Femur (tissue), 1 donor: ENCODE measurements at regions not wholly inside any gene's neighbourhood (a gene's known extent, or its start where the extent isn't known, plus 50 kb on each side); places are given as distances from the start of the nearest gene placed in this dataset.
A peak's percentile ranks its signal among the peaks of the same experiment; 100 is the strongest.
"Not testable (repeated sequence)": the region's sequence is repeated elsewhere in the genome, so short reads cannot be mapped to it uniquely, and the experiment has no call there.

Experiments used
- DNase-seq: peaks from one replicate; pipeline ENCODE4 v3.0.0-alpha.2; 2017

DNA sequence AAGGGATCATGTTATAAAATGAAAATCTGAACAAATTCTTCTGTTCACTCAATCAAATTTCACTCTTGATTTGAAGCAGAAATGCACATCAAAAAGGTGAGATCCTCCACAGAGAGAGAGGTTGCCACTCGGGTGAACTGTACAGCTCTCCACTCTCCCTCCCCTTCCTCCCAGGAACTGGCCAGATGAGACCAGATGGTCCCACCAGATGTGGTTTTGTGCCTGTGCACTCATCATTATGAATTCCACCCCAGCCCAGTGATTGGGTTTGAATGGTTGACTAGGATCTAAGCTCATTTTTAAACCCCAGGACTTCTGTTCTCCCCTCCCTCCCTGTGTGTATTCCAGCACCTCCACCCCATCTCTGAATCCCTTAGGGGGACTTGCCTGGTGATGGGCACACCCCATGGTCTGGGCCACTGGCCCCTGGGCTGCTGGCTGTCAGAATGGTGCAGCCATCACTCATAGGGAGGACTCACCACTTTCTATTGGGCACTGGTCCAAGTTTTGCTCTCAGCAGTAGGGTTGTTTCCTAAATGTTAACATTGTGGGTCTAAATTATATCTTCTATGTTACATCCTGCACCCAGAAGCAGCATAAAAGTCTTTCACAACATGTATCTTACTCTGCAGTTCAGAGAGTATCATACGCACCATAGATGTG lies 393.1 kb downstream of the TNS3 start:
- no peak for DNase-seq

DNA sequence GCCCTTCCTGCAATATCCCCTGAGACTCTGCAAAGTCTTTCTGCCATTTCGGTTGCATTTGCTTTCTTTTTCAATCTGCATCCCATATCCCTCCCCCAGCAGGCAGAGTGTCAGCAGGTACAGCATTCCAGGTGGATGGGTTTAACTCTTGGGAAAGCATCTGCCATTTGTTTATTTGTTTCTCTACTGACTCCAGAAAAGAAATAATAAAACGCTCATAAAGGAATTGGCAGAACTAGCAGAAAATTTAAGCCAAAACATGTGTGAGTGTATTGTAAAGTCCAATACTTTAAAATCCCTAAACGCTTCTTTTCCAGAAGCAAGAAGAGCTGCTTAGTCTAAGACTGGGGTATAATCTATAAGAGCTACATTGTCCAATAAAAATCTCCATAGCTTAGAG lies 393.8 kb downstream of the TNS3 start:
- no peak for DNase-seq

DNA sequence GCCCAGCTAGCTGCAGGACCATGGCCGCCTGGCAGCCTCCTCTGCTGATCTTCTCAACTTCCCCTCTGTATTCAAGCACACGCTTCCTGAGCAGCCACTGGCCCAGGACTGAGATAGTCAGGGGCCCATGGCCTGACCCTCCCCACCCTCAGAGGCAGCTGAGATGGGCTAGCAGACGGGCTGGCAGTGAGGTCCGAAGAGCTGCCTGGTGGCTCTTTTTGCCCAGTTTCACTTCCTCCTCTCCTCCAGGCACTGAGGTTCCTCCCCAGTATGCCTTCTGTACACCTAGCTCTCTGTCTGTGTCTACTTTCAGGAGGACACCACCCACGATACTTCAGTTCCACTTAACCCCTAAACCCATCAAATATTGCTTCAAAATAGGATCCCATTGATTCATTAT lies 395.6 kb downstream of the TNS3 start:
- no peak for DNase-seq

GRCh38 chr7:47185839-47186238 lies 396.1 kb downstream of the TNS3 start:
- no peak for DNase-seq

GRCh38 chr7:47185170-47185569 lies 396.7 kb downstream of the TNS3 start:
- DNase-seq, result no peak

DNA sequence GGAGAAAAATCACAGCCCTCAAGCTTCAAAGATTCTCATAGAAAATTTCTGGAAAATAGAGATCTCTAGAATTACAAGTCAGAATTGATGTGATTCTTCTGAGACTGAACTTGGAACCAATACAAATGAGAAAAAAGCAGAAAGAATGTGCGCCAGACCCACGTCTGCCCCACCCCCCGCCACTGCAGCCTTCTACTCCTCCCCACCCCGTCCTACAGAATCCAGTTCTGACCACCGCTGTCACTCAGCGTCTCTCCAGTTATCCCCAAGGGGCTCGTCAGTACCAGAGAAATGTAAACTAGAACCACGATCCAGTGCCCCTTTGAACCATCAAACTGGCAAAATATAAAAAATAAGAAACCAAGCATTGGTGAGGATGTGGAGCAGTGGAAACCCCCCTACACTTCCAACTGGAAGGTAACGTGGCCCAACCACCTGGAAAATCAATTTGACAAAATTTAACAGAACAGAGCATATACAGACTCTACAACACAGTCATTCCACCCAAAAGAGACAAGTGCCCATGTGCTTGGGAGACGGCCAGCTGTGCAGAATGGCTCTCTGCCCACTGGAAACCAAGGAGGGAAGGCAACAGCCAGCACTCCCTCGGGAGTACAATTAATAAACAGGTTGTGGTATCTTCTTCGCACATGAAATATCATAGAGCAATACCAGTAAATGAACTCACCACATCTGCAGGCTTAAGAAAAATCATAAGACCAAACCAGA lies 397.9 kb downstream of the TNS3 start:
- peak; percentile 64 for DNase-seq

DNA sequence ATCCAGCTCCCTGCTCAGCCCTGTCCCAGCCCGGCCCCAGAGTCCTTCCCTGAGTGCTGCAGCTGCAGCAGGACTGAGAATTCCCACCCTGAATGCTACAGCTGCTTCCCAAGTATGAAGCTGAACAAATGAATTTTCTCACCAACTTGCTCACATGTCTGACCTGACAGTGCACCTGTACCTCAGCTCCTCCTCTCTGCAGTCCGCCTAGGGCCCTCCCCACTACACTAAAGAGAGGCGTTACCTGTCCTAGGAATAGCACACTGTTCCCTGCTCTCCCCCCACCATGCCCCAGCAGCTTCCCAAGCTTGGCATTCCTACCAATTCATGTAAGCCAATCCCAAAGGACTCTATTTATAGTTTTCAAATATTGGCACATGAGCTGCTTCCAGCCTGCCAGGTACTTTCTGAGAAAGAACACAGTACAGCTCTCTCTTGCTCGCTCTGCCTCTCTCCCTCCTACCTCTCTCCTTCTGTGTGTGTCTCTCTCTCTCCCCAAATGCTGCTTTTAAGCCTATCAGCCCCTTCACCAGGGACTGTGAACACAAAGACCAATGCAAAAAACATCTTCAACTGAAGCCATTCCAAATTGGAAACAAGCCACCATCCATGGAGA lies 400.1 kb downstream of the TNS3 start:
- DNase-seq, result peak; percentile 48

DNA sequence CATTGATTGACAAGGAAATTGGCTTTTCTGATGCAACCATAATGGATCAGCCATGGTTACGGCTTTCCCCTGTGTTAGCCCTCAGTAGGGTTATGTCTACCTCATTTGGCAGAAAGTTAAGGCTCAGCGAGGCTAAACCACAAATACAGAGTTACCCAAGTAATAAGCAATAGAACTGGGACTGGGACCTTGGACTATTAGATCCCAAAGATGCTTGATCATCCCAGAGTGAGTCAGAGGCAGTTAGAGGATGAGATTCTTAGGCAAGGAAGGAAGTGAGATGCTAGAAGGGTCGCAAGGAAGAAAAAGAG lies 401.4 kb downstream of the TNS3 start:
- no peak for DNase-seq

- DNase-seq, result peak; percentile 84
These were observed 401.9 kb downstream of the TNS3 start for GRCh38 chr7:47179812-47180515.

DNA sequence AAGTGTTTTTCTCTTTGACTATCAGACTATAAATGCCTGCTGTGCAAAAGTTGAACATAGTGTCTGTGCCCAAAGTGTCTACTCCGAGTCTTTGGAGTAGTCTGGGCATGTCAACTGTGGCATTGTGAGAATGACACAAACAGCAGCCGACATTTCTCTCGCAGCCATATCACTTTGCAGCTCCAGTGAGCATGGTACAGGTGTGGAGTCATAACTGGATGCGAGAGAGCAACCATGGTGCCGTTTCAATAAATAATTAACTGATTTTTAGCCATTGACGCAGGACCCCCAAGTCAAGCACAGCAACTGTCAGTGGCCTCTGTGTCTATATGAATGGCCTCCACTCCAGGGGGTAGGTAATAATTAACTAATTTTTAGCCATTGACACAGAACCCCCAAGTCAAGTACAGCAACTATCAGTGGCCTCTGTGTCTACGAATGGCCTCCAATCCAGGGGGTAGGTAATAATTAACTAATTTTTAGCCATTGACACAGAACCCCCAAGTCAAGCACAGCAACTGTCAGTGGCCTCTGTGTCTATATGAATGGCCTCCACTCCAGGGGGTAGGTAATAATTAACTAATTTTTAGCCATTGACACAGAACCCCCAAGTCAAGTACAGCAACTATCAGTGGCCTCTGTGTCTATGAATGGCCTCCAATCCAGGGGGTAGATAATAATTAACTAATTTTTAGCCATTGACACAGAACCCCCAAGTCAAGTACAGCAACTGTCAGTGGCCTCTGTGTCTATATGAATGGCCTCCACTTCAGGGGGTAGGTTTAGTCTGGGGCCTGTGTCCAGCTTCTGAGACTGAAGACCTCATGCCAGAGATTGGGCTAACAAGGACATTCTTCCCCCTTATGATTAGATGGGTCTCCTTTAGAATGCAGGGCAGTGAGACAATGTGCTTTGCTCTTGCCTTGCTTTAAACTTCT lies 409.0 kb downstream of the TNS3 start:
- DNase-seq, result not testable (repeated sequence)

- DNase-seq, result no peak
These were observed 411.4 kb downstream of the TNS3 start for GRCh38 chr7:47170516-47170915.

DNA sequence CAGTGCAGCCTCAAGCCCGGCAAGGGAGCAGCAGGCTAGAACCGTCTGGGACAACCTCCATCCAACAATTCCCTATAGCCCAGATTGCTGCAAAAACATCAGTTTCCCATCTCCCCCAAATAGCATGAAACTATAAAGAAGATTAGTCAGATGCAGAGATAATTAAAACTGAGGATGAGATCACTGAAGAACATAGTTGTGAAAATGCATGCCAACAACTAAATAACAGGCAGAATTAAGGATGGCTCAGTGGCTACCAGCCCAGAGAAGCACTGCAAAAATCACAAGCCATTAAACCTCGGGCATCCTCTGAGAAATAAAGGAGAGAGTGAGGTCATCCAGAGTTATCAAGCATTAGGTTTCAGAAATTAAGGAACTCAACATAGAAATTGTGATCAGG lies 427.1 kb downstream of the TNS3 start:
- DNase-seq, result no peak

DNA sequence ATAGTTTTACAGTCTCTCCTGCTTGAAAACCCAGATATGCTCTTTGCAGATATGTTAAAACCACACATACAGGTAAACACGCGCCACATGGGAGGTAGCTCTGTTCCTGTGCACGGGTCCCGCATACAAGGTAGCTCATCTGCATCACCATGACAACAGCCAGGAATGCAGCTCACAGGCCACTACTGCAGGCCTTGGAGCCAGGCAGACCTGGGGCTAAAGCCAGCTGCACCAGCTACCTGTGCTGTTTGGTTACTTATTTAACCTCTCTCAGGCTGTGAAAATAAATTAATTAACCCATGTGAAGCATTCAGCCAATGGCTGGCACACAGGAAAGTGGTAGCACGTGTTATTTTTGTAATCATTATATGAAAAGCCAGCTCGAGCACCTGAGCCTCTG lies 428.3 kb downstream of the TNS3 start:
- no peak for DNase-seq

DNA sequence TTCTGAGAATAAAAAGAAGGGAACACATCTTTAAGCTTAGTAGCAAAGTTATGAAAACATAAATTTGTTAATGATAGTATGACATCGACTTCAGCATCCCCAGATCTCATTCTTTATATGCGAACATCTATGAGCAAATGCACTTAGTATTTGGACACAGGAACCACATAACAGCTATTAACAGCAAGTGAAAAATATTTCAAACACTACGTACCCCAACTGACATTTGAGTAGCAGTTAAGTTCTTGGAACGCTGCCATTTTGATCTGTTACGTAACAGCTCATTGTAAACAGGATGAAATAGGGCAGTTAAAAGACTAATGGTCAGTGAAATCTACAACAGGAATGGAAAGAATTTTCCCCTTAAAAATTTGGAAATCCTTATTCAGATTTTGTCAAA lies 428.9 kb downstream of the TNS3 start:
- DNase-seq, result peak; percentile 26

- DNase-seq, result no peak
These were observed 429.6 kb downstream of the TNS3 start for GRCh38 chr7:47152307-47152706.

DNA sequence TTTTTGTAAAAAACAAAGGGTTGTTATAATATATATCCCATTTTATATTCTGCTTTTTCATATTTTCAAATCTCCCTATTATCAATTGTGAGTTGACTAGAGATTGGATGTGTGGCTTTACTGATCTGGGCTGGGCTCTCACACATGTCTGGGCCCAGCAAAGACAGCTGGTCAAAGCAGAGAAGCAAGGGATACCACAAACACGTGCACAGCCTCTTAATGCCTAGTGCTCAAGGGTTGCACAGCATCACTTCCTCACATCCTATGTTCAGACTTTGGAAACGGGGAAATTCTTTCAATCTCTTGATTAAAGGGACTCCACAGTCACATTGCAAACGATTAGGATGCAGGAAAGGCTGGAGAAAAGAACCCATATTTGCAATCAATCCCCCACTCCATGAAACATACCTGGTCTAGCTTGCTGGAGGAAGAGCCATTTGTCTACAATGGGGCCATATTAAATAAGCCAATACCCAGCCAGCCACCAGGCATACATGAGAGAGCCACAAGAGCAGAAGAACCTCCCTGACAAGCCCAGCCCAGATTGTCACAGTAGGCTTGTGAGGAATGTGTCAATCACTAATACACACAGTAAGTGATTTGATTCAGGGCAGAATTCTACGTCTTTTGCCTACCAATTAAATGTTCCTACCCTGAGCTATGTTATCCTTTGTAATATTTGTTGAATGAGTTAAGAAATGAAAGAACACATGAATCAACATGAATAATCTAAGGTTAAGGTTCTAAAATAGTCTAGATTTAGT lies 431.2 kb downstream of the TNS3 start:
- DNase-seq, result no peak

DNA sequence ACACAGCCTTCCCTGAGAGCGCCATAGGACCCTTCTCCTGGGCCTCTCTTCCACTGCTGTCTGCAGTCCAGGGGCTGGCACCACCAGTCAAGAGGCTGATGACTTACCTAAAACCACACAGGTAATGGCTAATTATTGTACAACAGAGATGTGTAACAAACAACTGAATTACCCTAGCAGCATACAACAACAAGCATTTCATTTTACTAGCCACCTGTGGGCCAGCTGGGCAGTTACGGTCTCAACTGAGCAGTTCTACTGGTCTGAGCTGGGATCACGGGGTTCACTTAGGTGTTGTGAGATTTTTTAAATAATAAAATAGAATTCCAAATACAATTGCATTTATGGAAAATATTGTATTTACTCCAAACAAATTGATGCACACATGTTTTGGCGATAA lies 431.9 kb downstream of the TNS3 start:
- no peak for DNase-seq

DNA sequence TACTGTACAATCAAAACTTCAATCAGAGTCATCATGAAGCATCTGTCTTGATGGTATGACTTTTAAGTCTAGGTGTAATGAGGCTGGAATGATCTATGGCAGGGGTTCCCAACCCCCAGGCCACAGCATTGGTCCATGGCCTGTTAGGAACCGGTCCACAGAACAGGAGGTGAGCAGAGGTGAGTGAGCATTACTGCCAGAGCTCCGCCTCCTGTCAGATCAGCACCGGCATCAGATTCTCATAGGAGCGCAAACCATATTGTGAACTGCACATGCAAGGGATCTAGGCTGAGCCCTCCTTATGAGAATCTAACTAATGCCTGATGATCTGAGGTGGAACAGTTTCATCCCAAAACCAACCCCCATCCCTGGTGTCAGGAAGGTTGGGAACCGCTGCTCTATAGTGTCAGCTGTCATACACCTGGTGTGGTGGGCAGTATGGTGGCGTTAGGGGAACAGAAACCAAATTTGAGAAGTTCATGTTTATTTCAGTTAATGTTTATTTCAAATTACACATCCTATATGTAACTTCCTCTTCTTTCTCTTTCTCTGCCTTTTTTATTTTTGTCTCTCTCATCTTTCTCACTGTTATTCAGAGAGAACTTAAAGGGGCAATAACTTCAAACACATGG lies 432.6 kb downstream of the TNS3 start:
- DNase-seq, result no peak

DNA sequence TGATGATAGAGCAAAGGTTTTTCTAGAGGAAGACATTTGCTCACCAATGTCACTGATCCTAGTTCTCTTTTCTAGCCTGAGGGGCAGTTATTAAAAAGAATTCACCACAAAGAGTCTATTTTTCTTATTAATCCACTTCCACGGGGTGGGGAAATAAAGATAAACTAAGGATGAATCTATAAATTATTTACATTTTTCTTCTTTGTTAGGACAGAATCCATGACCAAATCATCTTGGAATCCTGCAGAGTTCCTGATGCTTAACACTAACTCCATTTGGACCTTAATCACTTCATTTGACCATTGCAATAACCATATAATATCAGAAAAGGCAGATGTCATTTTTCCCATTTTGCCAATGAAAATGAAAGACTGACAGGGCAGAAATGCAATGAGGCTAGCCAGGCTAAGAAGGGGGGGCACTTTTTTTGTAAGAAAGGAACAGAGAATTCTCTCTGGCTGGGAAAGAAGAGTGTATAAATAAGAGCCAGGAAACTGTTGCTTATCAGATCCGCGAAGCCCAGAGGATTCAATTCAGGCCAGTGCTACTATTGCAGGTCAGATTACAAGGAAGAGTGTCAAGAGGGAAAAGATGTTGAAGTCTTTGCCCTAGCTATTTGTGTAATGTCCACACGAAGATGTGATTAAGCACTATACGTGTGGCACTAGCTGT lies 433.2 kb downstream of the TNS3 start:
- no peak for DNase-seq

DNA sequence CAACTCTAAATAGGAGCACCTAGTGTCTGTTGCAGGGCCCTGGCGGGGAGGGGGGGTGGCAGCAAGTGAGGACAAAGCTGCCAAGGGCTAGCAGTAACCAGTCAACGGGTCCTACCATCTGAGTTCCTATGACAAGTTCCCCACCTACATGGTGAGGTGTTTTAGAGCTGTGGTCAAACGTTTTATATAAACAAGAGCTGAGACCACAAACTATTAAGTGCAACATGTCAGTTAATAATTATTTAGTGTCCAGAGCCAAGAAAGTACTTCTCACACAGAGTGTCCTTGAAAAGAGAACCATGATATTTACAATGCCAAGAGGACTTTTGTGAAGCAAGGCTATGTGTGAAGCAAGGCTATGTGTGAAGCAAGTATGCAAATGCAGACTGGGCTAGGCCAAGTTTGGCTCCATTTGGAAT lies 434.7 kb downstream of the TNS3 start:
- no peak for DNase-seq

GRCh38 chr7:47145982-47146381 lies 435.9 kb downstream of the TNS3 start:
- no peak for DNase-seq
